ENCODE measurements at regions not wholly inside any gene's neighbourhood (a gene's known extent, or its start where the extent isn't known, plus 50 kb on each side); places are given as distances from the start of the nearest gene placed in this dataset.

GRCh38 chr10:128286762-128287500 lies 160.7 kb upstream of the MKI67 start:
- DNase-seq = no peak

DNA sequence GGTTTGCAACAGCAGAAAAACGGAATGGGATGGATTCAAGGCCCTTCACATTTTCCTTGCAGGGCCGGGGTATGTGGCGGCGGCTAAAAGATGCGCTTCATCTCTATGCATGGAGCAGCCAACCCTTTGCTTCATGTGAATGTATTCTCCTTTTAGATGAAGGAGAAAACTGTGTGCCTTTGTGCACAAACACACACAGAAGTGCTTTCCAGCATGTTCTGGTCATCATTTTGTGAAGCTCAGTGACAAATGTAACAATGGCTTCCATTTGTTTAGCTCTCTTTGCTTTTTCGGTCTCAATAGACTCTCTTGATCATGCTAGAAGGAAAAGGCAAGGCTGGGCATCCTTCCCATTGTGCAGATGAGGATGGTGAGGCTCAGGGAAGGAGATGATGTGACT lies 161.7 kb upstream of the MKI67 start:
- no peak for DNase-seq

- no peak for DNase-seq
Observed at GRCh38 chr10:128289621-128290020, 163.4 kb upstream of the MKI67 start.

DNA sequence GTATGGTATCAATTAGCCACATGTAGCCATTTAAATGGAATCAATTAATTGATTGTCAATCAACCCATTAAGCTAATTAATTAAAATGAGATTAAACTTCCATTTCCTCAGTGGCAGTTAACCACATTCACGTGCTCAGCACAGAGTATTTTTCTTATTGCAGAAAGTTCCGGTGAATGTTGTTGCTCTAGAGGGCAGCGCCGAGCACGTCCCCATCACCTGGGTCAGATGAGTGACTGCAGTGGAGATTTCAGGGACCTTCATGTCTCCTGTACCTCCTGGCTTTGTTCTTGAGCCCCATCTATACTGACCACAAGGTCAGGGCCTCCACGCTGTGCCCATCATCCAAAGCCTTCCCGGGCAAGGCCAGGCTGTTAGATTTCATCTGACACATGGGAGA lies 168.8 kb upstream of the MKI67 start:
- no peak for DNase-seq

DNA sequence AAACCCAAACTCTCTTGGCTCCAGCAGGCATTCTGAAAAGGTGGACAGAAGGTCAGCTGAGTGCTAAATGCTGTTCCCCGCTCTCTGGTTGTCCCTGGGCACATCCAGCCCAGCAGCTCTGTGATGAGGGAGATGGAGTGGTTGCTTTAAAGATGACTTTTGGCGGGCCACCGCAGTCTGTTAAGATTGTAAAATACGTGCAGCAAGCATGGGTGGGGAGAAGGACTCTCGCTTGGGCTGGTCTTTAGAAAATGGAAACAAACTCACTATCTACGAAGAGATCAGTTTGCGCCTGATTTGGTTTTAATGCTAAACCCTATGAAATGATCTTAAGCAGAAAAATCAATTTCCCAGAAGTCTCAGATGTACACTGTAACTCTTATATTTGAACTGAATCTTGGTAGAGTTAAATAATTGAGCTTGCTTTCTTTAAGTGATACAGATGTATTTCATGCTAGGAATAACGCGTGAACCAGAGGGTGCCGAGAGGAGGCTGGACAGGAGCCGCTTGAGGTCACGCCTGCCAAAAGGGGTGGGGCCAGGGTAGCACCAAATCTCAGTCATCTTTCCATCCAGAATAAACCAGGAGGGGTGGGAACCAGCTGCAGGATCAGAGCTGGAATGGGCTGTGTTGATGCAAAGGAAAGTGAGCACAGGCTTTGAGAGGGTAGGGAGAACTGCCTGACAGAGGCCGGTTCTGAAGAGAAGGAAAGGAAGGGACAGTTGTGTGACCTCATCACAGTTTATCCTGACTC lies 170.2 kb upstream of the MKI67 start:
- DNase-seq = no peak

DNA sequence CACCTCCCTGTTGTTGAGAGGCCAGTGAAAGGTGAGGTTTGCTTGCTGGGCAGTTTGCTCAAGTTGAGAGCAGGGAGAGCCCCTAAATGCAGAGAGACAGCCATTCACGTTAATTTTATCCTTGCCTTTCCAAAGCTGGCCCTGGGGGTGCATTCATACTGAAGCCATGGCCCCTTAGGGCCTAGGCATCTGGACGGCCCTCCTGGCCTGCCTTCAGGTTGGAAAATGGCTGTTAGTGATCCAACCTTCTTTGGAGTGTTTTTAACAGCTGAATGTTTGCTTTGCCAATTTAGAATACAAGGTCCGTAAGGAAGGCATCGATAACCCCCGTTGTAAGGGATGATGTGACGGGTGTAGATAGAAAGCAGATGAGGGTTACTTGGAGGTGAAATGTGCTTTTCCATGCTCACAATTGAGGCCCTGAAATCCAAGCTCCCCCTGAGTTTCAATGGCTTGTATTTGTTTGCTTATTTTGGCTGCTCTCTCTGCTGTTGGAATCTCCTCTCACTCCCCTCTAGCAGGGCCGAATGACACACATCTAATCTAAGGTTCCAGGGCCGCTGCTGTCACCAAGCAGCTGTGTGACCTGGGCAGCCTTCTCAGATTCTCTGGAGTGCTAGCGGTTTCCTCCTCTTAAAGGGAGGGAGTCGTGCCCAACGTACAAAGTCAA lies 171.6 kb upstream of the MKI67 start:
- no peak for DNase-seq

DNA sequence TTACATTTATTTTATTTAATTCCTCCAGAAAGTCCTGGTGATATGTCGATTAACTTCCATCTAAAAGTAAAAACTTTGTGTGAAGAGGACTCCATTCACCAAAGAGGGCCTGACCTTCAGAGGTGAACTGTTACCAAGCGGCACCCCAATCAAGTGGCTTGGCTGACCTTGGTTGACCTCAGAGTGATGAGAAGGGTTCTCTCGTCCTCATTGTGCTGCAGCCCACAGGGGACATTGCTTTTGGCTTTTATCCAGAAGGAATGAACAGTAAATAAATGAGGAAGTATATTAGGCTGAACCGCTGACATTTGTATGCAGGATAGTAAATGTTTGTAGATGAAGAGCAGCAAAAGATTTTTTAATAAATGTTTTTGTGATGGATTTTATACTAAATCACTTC lies 172.4 kb upstream of the MKI67 start:
- DNase-seq = no peak

- no peak for DNase-seq
Observed at GRCh38 chr10:128300290-128300824, 174.1 kb upstream of the MKI67 start.

DNA sequence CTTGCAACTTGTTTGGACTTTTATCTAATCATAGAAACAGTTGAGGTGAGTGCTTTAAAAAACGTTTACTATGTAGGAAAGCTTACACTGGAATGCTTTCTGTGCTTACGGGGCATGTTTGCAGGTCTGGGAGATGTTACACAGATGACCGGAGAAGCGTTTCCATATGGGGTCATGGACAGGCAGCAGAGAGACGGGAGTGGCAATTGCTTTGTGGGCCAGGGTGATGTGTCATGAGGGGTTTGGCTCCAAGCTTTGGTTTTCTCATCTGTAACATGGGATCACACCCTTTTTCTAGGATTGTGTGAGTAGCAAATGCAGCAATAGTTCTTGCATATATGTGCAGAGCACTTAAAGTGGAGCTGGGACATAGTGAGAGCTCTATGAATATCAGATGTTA lies 174.8 kb upstream of the MKI67 start:
- no peak for DNase-seq

- DNase-seq = no peak
Observed at GRCh38 chr10:128302808-128303207, 176.6 kb upstream of the MKI67 start.

DNA sequence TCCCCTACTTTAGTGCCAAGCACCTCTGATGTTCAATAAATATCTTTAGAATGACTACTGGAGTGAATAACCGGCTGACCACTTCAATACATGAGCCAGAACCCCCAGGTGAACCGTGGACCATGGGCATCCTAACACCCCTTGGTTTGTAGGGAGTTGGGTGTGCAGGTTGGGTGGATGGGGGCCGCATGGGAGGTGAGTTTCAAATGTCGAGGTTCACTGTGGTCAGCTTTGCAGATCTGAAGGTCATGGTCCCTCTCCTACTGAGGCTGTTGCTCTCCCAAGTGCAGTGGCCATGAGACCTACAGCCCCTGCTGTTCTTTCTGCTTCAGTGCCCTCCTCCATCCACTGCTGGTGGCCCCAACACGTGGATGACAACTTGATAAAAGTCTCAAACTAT lies 178.0 kb upstream of the MKI67 start:
- no peak for DNase-seq

DNA sequence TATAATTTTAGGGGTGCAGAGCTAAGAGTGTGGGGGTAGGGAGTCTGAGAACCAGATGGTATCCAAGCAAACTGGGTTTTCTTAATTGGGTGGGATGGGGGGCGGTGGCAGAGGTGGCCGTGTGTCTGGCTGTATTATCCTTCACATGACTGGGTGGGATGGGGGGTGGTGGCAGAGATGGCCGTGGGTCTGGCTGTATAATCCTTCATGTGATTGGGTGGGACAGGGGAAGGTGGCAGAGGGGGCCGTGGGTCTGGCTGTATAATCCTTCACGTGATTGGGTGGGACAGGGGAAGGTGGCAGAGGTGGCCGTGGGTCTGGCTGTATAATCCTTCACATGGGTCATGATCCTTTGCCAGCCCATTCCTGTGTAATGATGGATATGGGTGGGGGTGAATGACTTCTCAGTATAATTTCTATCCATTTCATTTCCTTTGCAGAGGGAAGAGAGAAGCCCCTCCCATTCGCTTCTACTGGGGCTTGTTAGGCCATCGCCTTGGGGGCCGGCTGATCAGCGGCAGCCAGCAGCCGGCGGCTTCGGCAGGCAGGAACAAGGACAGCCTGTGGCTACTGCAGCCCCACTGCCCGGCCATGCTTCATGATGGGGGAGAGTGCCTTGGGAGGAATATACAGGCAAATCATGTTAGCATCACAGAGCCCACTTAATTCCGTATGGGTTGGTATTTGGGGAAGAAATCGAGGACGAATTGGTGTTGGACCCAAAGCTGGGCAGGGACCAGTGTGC lies 179.6 kb upstream of the MKI67 start:
- no peak for DNase-seq

- no peak for DNase-seq
Observed at GRCh38 chr10:128306535-128306934, 180.3 kb upstream of the MKI67 start.

DNA sequence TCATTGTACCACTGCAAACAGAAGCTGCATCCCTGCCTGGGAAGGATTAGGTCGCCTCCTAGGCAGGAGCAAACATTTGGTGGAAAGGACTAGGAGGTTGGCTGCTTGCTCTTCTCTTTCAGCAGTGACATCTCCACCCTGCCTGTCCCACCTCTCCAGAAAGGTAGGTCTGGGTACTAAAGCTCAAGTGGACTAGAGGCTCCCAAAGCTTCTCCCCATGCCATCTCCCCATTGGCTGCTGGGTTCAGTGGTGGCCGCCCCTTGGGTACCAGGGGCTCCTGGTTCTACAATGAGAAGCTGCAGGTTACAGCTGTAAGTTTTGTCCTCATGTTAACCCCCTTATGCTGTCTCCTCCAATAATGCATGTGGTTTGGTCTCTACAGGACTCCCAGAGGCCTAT lies 180.7 kb upstream of the MKI67 start:
- no peak for DNase-seq

- DNase-seq = no peak
Observed at GRCh38 chr10:128307820-128308219, 181.6 kb upstream of the MKI67 start.

GRCh38 chr10:128310971-128311658 lies 184.9 kb upstream of the MKI67 start:
- DNase-seq = no peak

GRCh38 chr10:128312250-128312649 lies 186.0 kb upstream of the MKI67 start:
- DNase-seq = no peak

GRCh38 chr10:128314686-128315085 lies 188.5 kb upstream of the MKI67 start:
- DNase-seq = no peak

GRCh38 chr10:128316121-128316726 lies 190.0 kb upstream of the MKI67 start:
- DNase-seq = no peak

DNA sequence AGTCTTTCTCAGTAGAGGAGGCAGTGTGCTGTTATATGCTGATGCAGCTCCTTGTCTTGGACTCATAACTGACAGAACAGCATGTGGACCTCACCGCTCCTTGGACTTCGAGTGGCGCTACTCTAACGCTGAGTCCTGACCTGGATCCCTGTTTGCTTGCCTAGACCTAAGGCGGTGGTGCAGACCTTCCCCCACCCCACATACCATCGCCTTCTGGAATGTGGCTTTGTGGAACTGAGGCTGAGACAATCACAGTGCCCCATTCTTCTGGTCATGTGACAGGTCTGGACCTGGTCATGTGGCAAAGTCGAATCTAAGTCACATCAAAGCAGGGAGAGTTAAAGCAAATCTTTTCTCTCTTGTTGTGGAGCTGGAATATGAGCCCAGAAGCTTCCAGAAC lies 190.7 kb upstream of the MKI67 start:
- no peak for DNase-seq

GRCh38 chr10:128318366-128318765 lies 192.1 kb upstream of the MKI67 start:
- no peak for DNase-seq

GRCh38 chr10:128318913-128319312 lies 192.7 kb upstream of the MKI67 start:
- peak; percentile 17 for DNase-seq

Measured in NCI-H1105 (cell line).